ENCODE measurements at regions not wholly inside any gene's neighbourhood (a gene's known extent, or its start where the extent isn't known, plus 50 kb on each side); places are given as distances from the start of the nearest gene placed in this dataset.

- TF ChIP-seq POLR2A (IDR thresholded peaks at IDR 0.05; ENCODE audit: extremely low read depth, insufficient read length) = no peak
- TF ChIP-seq, protein P1, sequence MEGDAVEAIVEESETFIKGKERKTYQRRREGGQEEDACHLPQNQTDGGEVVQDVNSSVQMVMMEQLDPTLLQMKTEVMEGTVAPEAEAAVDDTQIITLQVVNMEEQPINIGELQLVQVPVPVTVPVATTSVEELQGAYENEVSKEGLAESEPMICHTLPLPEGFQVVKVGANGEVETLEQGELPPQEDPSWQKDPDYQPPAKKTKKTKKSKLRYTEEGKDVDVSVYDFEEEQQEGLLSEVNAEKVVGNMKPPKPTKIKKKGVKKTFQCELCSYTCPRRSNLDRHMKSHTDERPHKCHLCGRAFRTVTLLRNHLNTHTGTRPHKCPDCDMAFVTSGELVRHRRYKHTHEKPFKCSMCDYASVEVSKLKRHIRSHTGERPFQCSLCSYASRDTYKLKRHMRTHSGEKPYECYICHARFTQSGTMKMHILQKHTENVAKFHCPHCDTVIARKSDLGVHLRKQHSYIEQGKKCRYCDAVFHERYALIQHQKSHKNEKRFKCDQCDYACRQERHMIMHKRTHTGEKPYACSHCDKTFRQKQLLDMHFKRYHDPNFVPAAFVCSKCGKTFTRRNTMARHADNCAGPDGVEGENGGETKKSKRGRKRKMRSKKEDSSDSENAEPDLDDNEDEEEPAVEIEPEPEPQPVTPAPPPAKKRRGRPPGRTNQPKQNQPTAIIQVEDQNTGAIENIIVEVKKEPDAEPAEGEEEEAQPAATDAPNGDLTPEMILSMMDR (IDR thresholded peaks at IDR 0.05; ENCODE audit: low read depth, low read length) = no peak
- no peak for TF ChIP-seq MYC (IDR thresholded peaks at IDR 0.05; ENCODE audit: low read depth, low read length)
Measured at GRCh38 chr5:91433861-91434260, 50.7 kb upstream of the ARRDC3 start.

All from NB4 (cell line).